K562 (cell line): ENCODE measurements at regions not wholly inside any gene's neighbourhood (a gene's known extent, or its start where the extent isn't known, plus 50 kb on each side); places are given as distances from the start of the nearest gene placed in this dataset.

ENCODE experiments used
- ATAC-seq: fragments of 200-7000 bp; cut with Tn5 transposase; 3 replicates; pipeline ENCODE4 v1.9.1; 2020; ENCODE audit warnings: moderate library complexity
- BruUV-seq: library from RNA; stranded (reverse); fragments of 400-500 nt; replicated peaks from 2 replicates; lab custom pipeline; 2021; lab: Mats Ljungman, UMichigan
- CTCF ChIA-PET: fragments of 300-600 bp; formaldehyde crosslinking; extraction: SDS; loops from one replicate; lab custom pipeline; 2021; ENCODE audit warnings: low intra/inter-chr PET ratio; lab: Yijun Ruan, JAX
- POLR2A ChIA-PET: fragments of 300-600, 350-650 bp; sonication (Branson Sonifier 250); formaldehyde crosslinking; extraction: SDS; loops from one replicate; lab custom pipeline; 2021; ENCODE audit warnings: antibody characterized with exemption, inconsistent platforms; lab: Yijun Ruan, JAX
- DNase-seq, 4 experiments: peaks; one replicate each; pipeline versions ENCODE4 v3.0.0 to v3.0.0-alpha.2; 2011 to 2018; ENCODE audit warnings: low spot score in 3 of 4, mixed read lengths in 3 of 4; ENCODE audit errors: extremely low read depth in 1 of 4
- FAIRE-seq: peaks from 2 replicates; lab custom pipeline; 2011; peaks lifted over from hg19 to GRCh38; lab: Jason Lieb, UNC
- H2AFZ ChIP-seq: 2 replicates; pipeline ENCODE4 v1.6.0; 2011; ENCODE audit warnings: low read depth, low read length, control low read depth, inconsistent platforms
- H3K27ac ChIP-seq: fragments of 200-600 bp; 3 replicates; pipeline ENCODE4 v1.8.0; 2011; ENCODE audit warnings: low read depth, mild to moderate bottlenecking, control low read depth, inconsistent platforms, low read length, moderate library complexity, mixed read lengths; ENCODE audit errors: extremely low read depth
- H3K27me3 ChIP-seq, 2 experiments: fragments of 300-600 bp in 1 of 2; 2 replicates in 1 of 2; 3 replicates in 1 of 2; pipeline versions ENCODE4 v1.6.0 to v1.8.0; 2011; ENCODE audit warnings: inconsistent platforms in 2 of 2, low read length in 2 of 2, mild to moderate bottlenecking in 1 of 2, mixed read lengths in 1 of 2, moderate library complexity in 1 of 2; ENCODE audit not compliant: control insufficient read depth in 2 of 2, insufficient read depth in 2 of 2
- H3K36me3 ChIP-seq: fragments of 300-600 bp; 3 replicates; pipeline ENCODE4 v1.8.0; 2011; ENCODE audit warnings: mild to moderate bottlenecking, low read length, inconsistent platforms; ENCODE audit not compliant: control insufficient read depth, insufficient read depth
- H3K4me1 ChIP-seq, 2 experiments: fragments of 200-600 bp in 1 of 2; replicated peaks in 1 of 2; 2 replicates in 1 of 2; 3 replicates in 1 of 2; pipeline versions ENCODE4 v1.5.1 to v1.8.0; 2011; ENCODE audit warnings: inconsistent platforms in 2 of 2, low read length in 2 of 2, mild to moderate bottlenecking in 1 of 2, mixed read lengths in 1 of 2, moderate library complexity in 1 of 2; ENCODE audit not compliant: control insufficient read depth in 2 of 2, insufficient read depth in 2 of 2
- H3K4me2 ChIP-seq: 2 replicates; pipeline ENCODE4 v1.6.1; 2011; ENCODE audit warnings: low read length, control low read depth, inconsistent platforms, mixed read lengths; ENCODE audit not compliant: insufficient read depth
- H3K4me3 ChIP-seq: fragments of 200-600 bp; sonication (generic), shearing (Covaris generic); 2 replicates; pipeline ENCODE4 v1.5.1; 2016; ENCODE audit warnings: control low read depth, inconsistent platforms
- H3K79me2 ChIP-seq: fragments of 200-600 bp; 3 replicates; pipeline ENCODE4 v1.8.0; 2011; ENCODE audit warnings: low read length, inconsistent platforms; ENCODE audit not compliant: control insufficient read depth, insufficient read depth
- H3K9ac ChIP-seq, 2 experiments: 2 replicates each; pipeline versions ENCODE4 v1.6.0 to v1.6.1; 2011; ENCODE audit warnings: low read depth in 2 of 2, low read length in 2 of 2, control low read depth in 1 of 2, inconsistent platforms in 1 of 2, mild to moderate bottlenecking in 1 of 2, mixed read lengths in 1 of 2; ENCODE audit not compliant: insufficient read depth in 1 of 2
- H3K9me1 ChIP-seq: one replicate; pipeline ENCODE4 v1.6.0; 2011; ENCODE audit warnings: inconsistent platforms, mild to moderate bottlenecking, low read length, moderate library complexity; ENCODE audit not compliant: control insufficient read depth, insufficient read depth
- H3K9me3 ChIP-seq: replicated peaks from 2 replicates; pipeline ENCODE4 v1.5.1; 2011; ENCODE audit warnings: low read depth, low read length, inconsistent platforms; ENCODE audit not compliant: control insufficient read depth, insufficient read depth
- H4K20me1 ChIP-seq: replicated peaks from 2 replicates; pipeline ENCODE4 v1.6.1; 2011; ENCODE audit warnings: low read length, inconsistent platforms, mixed read lengths; ENCODE audit not compliant: control insufficient read depth, insufficient read depth
- CSDE1 ChIP-seq, 2 experiments: fragments of 450-650 bp; IDR thresholded peaks; 2 replicates each; pipeline ENCODE4 v1.6.1; 2016; ENCODE audit warnings: mild to moderate bottlenecking in 1 of 2
- DLX4 ChIP-seq: fragments of 250-450 bp; sonication (Bioruptor Pico); IDR thresholded peaks from 2 replicates; pipeline ENCODE4 v1.6.1; 2021; ENCODE audit warnings: mild to moderate bottlenecking
- GTF2A2 ChIP-seq: IDR thresholded peaks from 2 replicates; pipeline ENCODE4 v1.6.1; 2016; ENCODE audit warnings: mild to moderate bottlenecking, missing genetic modification characterization, missing compliant biosample characterization
- HNRNPUL1 ChIP-seq: fragments of 200-400 bp; formaldehyde crosslinking; IDR thresholded peaks from 2 replicates; pipeline ENCODE4 v1.6.1; 2017; ENCODE audit warnings: low read length
- PBX2 ChIP-seq, 2 experiments: IDR thresholded peaks in 1 of 2; conservative IDR thresholded peaks in 1 of 2; 2 replicates each; pipeline ENCODE4 v1.6.1; 2016; ENCODE audit warnings: low read depth in 2 of 2, mild to moderate bottlenecking in 1 of 2, missing compliant biosample characterization in 1 of 2, missing genetic modification characterization in 1 of 2, moderate library complexity in 1 of 2
- SAFB2 ChIP-seq: fragments of 200-400 bp; formaldehyde crosslinking; IDR thresholded peaks from 2 replicates; pipeline ENCODE4 v1.6.1; 2018; ENCODE audit warnings: borderline replicate concordance, low read length, low read depth, moderate library complexity; ENCODE audit not compliant: severe bottlenecking
- TOE1 ChIP-seq, 2 experiments: fragments of 450-650 bp in 1 of 2; sonication (generic) in 1 of 2; formaldehyde crosslinking in 1 of 2; IDR thresholded peaks; 2 replicates each; pipeline versions ENCODE4 v1.7.1 to v1.8.0; 2016 to 2022; ENCODE audit warnings: borderline replicate concordance in 2 of 2, mild to moderate bottlenecking in 2 of 2, antibody characterized with exemption in 1 of 2, inconsistent platforms in 1 of 2, low read depth in 1 of 2, missing genetic modification reagents in 1 of 2, moderate library complexity in 1 of 2
- WGBS: fragments of 100-300 bp; shearing (Covaris generic); methylation state at CpG from one replicate; pipeline ENCODE4 v1.1.6; 2016; ENCODE audit warnings: low coverage, mixed read lengths; ENCODE audit not compliant: insufficient coverage; ENCODE audit errors: missing lambda C conversion rate; 5-methylcytosine and 5-hydroxymethylcytosine counted together
- in situ Hi-C: fragments of 300-500 bp; cut with MboI; formaldehyde crosslinking; loops from 4 replicates; pipeline ENCODE4 v1.15.0; 2018; ENCODE audit warnings: inconsistent platforms, mixed read lengths
- intact Hi-C: fragments of 100-400 bp; cut with micrococcal nuclease; formaldehyde crosslinking; loops from 2 replicates; pipeline ENCODE4 v1.14.2; 2022

GRCh38 chr20:7689151-7689550 lies 251.1 kb downstream of the HAO1 start:
- no peak overlapping the region for H3K27ac ChIP-seq
- ChIA-PET POLR2A (no interaction called here), CTCF (no interaction called here)
- H3K36me3 ChIP-seq: no peaks in the 10 kb centered on the region
- H3K9ac ChIP-seq: no peak overlapping the region
- no peak overlapping the region for H2AFZ ChIP-seq
- H3K9me3 ChIP-seq: no peaks in the 10 kb centered on the region
- ATAC-seq (no peak), DNase-seq (no peak), FAIRE-seq (no peak)
- BruUV-seq: no TSS peak
- H3K27me3 ChIP-seq: no peaks in the 10 kb centered on the region
- no peaks in the 10 kb centered on the region for H3K9me1 ChIP-seq
- in situ Hi-C loops (no loop called here), intact Hi-C loops (no loop called here)
- H4K20me1 ChIP-seq: no peaks in the 10 kb centered on the region
- no peak overlapping the region for H3K4me2 ChIP-seq
- no peak overlapping the region for H3K4me3 ChIP-seq
- WGBS: 0% methylated on average over 3 of the region's 3 CpGs
- H3K79me2 ChIP-seq: no peaks in the 10 kb centered on the region
- no peaks in the 10 kb centered on the region for H3K4me1 ChIP-seq
- no peak for TF ChIP-seq GTF2A2 (tag)

GRCh38 chr20:7691647-7692269 lies 248.5 kb downstream of the HAO1 start:
- no peak overlapping the region for H3K4me3 ChIP-seq
- intact Hi-C loops: no loop called here
- no peak for TF ChIP-seq TOE1 (IDR thresholded peaks at IDR 0.05; ENCODE audit: borderline replicate concordance)
- no peak for TF ChIP-seq TOE1 (CRISPR knock-in tag; IDR thresholded peaks at IDR 0.05; ENCODE audit: borderline replicate concordance, low read depth)
- no peak for TF ChIP-seq CSDE1 (IDR thresholded peaks at IDR 0.05)
- TF ChIP-seq PBX2 (CRISPR knock-in tag; IDR thresholded peaks at IDR 0.05; ENCODE audit: low read depth): no peak
- TF ChIP-seq PBX2 (tag; conservative IDR thresholded peaks at IDR 0.05; ENCODE audit: low read depth): no peak
- TF ChIP-seq SAFB2: no peak
- TF ChIP-seq HNRNPUL1: no peak
- TF ChIP-seq DLX4 (CRISPR knock-in tag): no peak
- in situ Hi-C loops: no loop called here
- no peak for FAIRE-seq
- no peak for DNase-seq
- CTCF ChIA-PET: no interaction called here
- H3K4me1 ChIP-seq: no peaks in the 10 kb centered on the region
- no peak overlapping the region for H3K27ac ChIP-seq
- no peaks in the 10 kb centered on the region for H3K9me3 ChIP-seq
- BruUV-seq: no TSS peak
- POLR2A ChIA-PET: interaction anchor here (0.6 kb wide), 1 partner anchor 10 kb away, joined by 3 read pairs; no protein-coding TSS in a partner anchor
- WGBS: 0% methylated on average over 4 of the region's 4 CpGs
- no peaks in the 10 kb centered on the region for H3K27me3 ChIP-seq
- H3K79me2 ChIP-seq: no peaks in the 10 kb centered on the region
- no peak overlapping the region for H3K4me2 ChIP-seq
- no peaks in the 10 kb centered on the region for H3K36me3 ChIP-seq
- H2AFZ ChIP-seq: no peak overlapping the region
- H3K9me1 ChIP-seq: no peaks in the 10 kb centered on the region
- H4K20me1 ChIP-seq: no peaks in the 10 kb centered on the region
- no peak for ATAC-seq
- H3K9ac ChIP-seq: no peak overlapping the region
